MCF 10A (cell line): ENCODE measurements at regions not wholly inside any gene's neighbourhood (a gene's known extent, or its start where the extent isn't known, plus 50 kb on each side); places are given as distances from the start of the nearest gene placed in this dataset.

Source experiments
- BruUV-seq: library from RNA; stranded (reverse); fragments of 400-500 nt; replicated peaks from 2 replicates; lab custom pipeline; 2021; lab: Mats Ljungman, UMichigan
- CTCF ChIA-PET: fragments of 300-600 bp; sonication (Branson Sonifier 250); formaldehyde crosslinking; extraction: SDS; loops from one replicate; lab custom pipeline; 2021; ENCODE audit warnings: antibody characterized with exemption, inconsistent platforms; lab: Yijun Ruan, JAX
- POLR2A ChIA-PET: fragments of 300-600, 350-650 bp; sonication (Branson Sonifier 250); formaldehyde crosslinking; extraction: SDS; loops from one replicate; lab custom pipeline; 2020; ENCODE audit warnings: antibody characterized with exemption, inconsistent platforms; lab: Yijun Ruan, JAX
- DNase-seq: peaks from one replicate; pipeline ENCODE4 v3.0.0-alpha.2; 2018; ENCODE audit not compliant: unreplicated experiment
- H3K27ac Mint-ChIP-seq: one replicate; pipeline ENCODE4 v1.8.0; 2022; ENCODE audit warnings: mild to moderate bottlenecking, low read depth, mixed read lengths; ENCODE audit not compliant: unreplicated experiment
- H3K27me3 Mint-ChIP-seq: one replicate; pipeline ENCODE4 v1.8.0; 2022; ENCODE audit warnings: mixed read lengths; ENCODE audit not compliant: insufficient read depth, unreplicated experiment
- H3K36me3 Mint-ChIP-seq: one replicate; pipeline ENCODE4 v1.8.0; 2022; ENCODE audit warnings: mild to moderate bottlenecking, moderate library complexity, mixed read lengths; ENCODE audit not compliant: insufficient read depth, unreplicated experiment
- H3K4me1 Mint-ChIP-seq: one replicate; pipeline ENCODE4 v1.8.0; 2022; ENCODE audit warnings: mixed read lengths; ENCODE audit not compliant: insufficient read depth, unreplicated experiment
- H3K4me3 Mint-ChIP-seq: one replicate; pipeline ENCODE4 v1.8.0; 2022; ENCODE audit warnings: mild to moderate bottlenecking, moderate library complexity, mixed read lengths; ENCODE audit not compliant: unreplicated experiment
- H3K9me3 Mint-ChIP-seq: one replicate; pipeline ENCODE4 v1.8.0; 2022; ENCODE audit warnings: mixed read lengths; ENCODE audit not compliant: unreplicated experiment
- CTCF ChIP-seq: fragments of 200-600 bp; IDR thresholded peaks from one replicate; pipeline ENCODE4 v1.8.0; 2022; ENCODE audit warnings: antibody characterized with exemption, mild to moderate bottlenecking; ENCODE audit not compliant: unreplicated experiment
- intact Hi-C: fragments of 100-400 bp; cut with micrococcal nuclease; formaldehyde crosslinking; loops from 2 replicates; pipeline ENCODE4 v1.14.1; 2022

GRCh38 chr11:91978747-91979146 is 245.9 kb upstream of the FAT3 start:
- Mint-ChIP-seq H3K27ac (peak overlapping the region; percentile 83), H3K27me3 (no peaks in the 10 kb centered on the region), H3K4me3 (peak overlapping the region; percentile 53), H3K9me3 (no peaks in the 10 kb centered on the region), H3K36me3 (no peaks in the 10 kb centered on the region), H3K4me1 (peaks cover 41% of the 10 kb centered on the region)
- POLR2A ChIA-PET = interaction anchor here (0.7 to 1.4 kb wide), 2 partner anchors 9 to 417 kb away, joined by 3 to 5 read pairs; no protein-coding TSS in a partner anchor
- DNase-seq = peak; percentile 54
- intact Hi-C loops = no loop called here
- no peak for TF ChIP-seq CTCF
- no TSS peak for BruUV-seq
- CTCF ChIA-PET = interaction anchor here (0.6 to 1.3 kb wide), 2 partner anchors 9 to 642 kb away, joined by 4 read pairs; no protein-coding TSS in a partner anchor

- BruUV-seq = no TSS peak
- H3K27ac Mint-ChIP-seq = peak overlapping the region; percentile 59
- no peaks in the 10 kb centered on the region for H3K36me3 Mint-ChIP-seq
- TF ChIP-seq CTCF = no peak
- H3K27me3 Mint-ChIP-seq = no peaks in the 10 kb centered on the region
- H3K9me3 Mint-ChIP-seq = no peaks in the 10 kb centered on the region
- peaks cover 6% of the 10 kb centered on the region for H3K4me1 Mint-ChIP-seq
- intact Hi-C loops = no loop called here
- DNase-seq = no peak
- no peak overlapping the region for H3K4me3 Mint-ChIP-seq
- POLR2A ChIA-PET = interaction anchor here (0.6 to 0.9 kb wide), 3 partner anchors 9 to 90 kb away, joined by 3 to 4 read pairs (median 3); no protein-coding TSS in a partner anchor
- CTCF ChIA-PET = interaction anchor here (0.8 kb wide), 1 partner anchor 368 kb away, joined by 5 read pairs; no protein-coding TSS in a partner anchor
These were observed 251.9 kb upstream of the FAT3 start for GRCh38 chr11:91972665-91973266.

GRCh38 chr11:91970624-91971023 is 254.0 kb upstream of the FAT3 start:
- ChIA-PET CTCF (interaction anchor here (0.6 kb wide), 2 partner anchors 117 to 139 kb away, joined by 3 read pairs; no protein-coding TSS in a partner anchor), POLR2A (interaction anchor here (0.6 kb wide), 1 partner anchor 113 kb away, joined by 3 read pairs; no protein-coding TSS in a partner anchor)
- peaks cover 12% of the 10 kb centered on the region for H3K4me1 Mint-ChIP-seq
- BruUV-seq = no TSS peak
- H3K36me3 Mint-ChIP-seq = no peaks in the 10 kb centered on the region
- H3K27me3 Mint-ChIP-seq = no peaks in the 10 kb centered on the region
- no peak for DNase-seq
- no peak overlapping the region for H3K4me3 Mint-ChIP-seq
- no peak for TF ChIP-seq CTCF
- no peaks in the 10 kb centered on the region for H3K9me3 Mint-ChIP-seq
- intact Hi-C loops = no loop called here
- peak overlapping the region; percentile 14 for H3K27ac Mint-ChIP-seq

- Mint-ChIP-seq H3K4me1 (peaks cover 12% of the 10 kb centered on the region), H3K9me3 (no peaks in the 10 kb centered on the region), H3K27ac (no peak overlapping the region), H3K36me3 (no peaks in the 10 kb centered on the region), H3K4me3 (no peak overlapping the region), H3K27me3 (no peaks in the 10 kb centered on the region)
- intact Hi-C loops = no loop called here
- POLR2A ChIA-PET = interaction anchor here (0.9 kb wide), 1 partner anchor 9 kb away, joined by 5 read pairs; no protein-coding TSS in a partner anchor
- no TSS peak for BruUV-seq
- no peak for DNase-seq
- TF ChIP-seq CTCF = no peak
- CTCF ChIA-PET = interaction anchor here (1.3 kb wide), 1 partner anchor 9 kb away, joined by 4 read pairs; no protein-coding TSS in a partner anchor
These were observed 255.1 kb upstream of the FAT3 start for GRCh38 chr11:91969486-91969885.
